HepG2 (cell line): ENCODE measurements at regions not wholly inside any gene's neighbourhood (a gene's known extent, or its start where the extent isn't known, plus 50 kb on each side); places are given as distances from the start of the nearest gene placed in this dataset.

ENCODE experiments used
- ATAC-seq: fragments of 200-7000 bp; cut with Tn5 transposase; 3 replicates; pipeline ENCODE4 v1.9.1; 2020; ENCODE audit warnings: mild to moderate bottlenecking, moderate library complexity
- BruUV-seq: library from RNA; stranded (reverse); fragments of 400-500 nt; replicated peaks from 2 replicates; lab custom pipeline; 2021; lab: Mats Ljungman, UMichigan
- CTCF ChIA-PET: fragments of 300-600 bp; formaldehyde crosslinking; extraction: SDS; loops from one replicate; lab custom pipeline; 2021; ENCODE audit warnings: low total read pairs, inconsistent platforms, low intra/inter-chr PET ratio; lab: Yijun Ruan, JAX
- POLR2A ChIA-PET: fragments of 350-600 bp; sonication (Branson Sonifier 250); formaldehyde crosslinking; loops from one replicate; lab custom pipeline; 2020; ENCODE audit warnings: antibody characterized with exemption, inconsistent platforms; lab: Yijun Ruan, JAX
- DNase-seq: peaks from one replicate; pipeline ENCODE4 v3.0.0-alpha.2; 2015; ENCODE audit warnings: low spot score
- FAIRE-seq: peaks from 3 replicates; lab custom pipeline; 2011; peaks lifted over from hg19 to GRCh38; lab: Jason Lieb, UNC
- H2AFZ ChIP-seq: one replicate; pipeline ENCODE4 v1.6.1; 2011; ENCODE audit warnings: low read length, inconsistent platforms
- H3K27ac ChIP-seq: fragments of 300-600 bp; 3 replicates; pipeline ENCODE4 v1.8.0; 2011; ENCODE audit warnings: mixed run types, mild to moderate bottlenecking, mixed read lengths, low read length, inconsistent platforms; ENCODE audit not compliant: insufficient read depth; ENCODE audit errors: extremely low read length
- H3K27me3 ChIP-seq, 2 experiments: fragments of 200-600 bp in 1 of 2; 2 replicates in 1 of 2; 3 replicates in 1 of 2; pipeline versions ENCODE4 v1.6.0 to v1.8.0; 2011; ENCODE audit warnings: low read length in 2 of 2, mild to moderate bottlenecking in 2 of 2, moderate library complexity in 2 of 2, inconsistent platforms in 1 of 2; ENCODE audit not compliant: insufficient read depth in 2 of 2, control insufficient read depth in 1 of 2
- H3K36me3 ChIP-seq, 2 experiments: fragments of 200-600 bp in 1 of 2; replicated peaks in 1 of 2; 2 replicates in 1 of 2; 3 replicates in 1 of 2; pipeline versions ENCODE4 v1.5.1 to v1.8.0; 2011; ENCODE audit warnings: low read length in 2 of 2, inconsistent platforms in 1 of 2; ENCODE audit not compliant: insufficient read depth in 2 of 2, control insufficient read depth in 1 of 2
- H3K4me1 ChIP-seq: 2 replicates; pipeline ENCODE4 v1.5.1; 2012; ENCODE audit warnings: low read length, inconsistent platforms; ENCODE audit not compliant: insufficient read depth
- H3K4me2 ChIP-seq: 2 replicates; pipeline ENCODE4 v1.6.0; 2011; ENCODE audit warnings: low read depth, low read length, inconsistent platforms
- H3K4me3 ChIP-seq, 3 experiments: fragments of 200-600 bp in 1 of 3; sonication (generic), shearing (Covaris generic) in 1 of 3; replicated peaks in 1 of 3; 2 replicates each; pipeline ENCODE4 v1.5.1; 2011 to 2016; ENCODE audit warnings: low read length in 3 of 3, inconsistent platforms in 2 of 3, low read depth in 2 of 3, mild to moderate bottlenecking in 2 of 3, control low read depth in 1 of 3, mixed read lengths in 1 of 3; ENCODE audit not compliant: insufficient read depth in 1 of 3
- H3K79me2 ChIP-seq: one replicate; pipeline ENCODE4 v1.6.1; 2011; ENCODE audit warnings: low read length, inconsistent platforms; ENCODE audit not compliant: insufficient read depth
- H3K9ac ChIP-seq: 2 replicates; pipeline ENCODE4 v1.6.0; 2011; ENCODE audit warnings: mild to moderate bottlenecking, low read depth, low read length, inconsistent platforms; ENCODE audit not compliant: insufficient read depth
- H3K9me3 ChIP-seq: 2 replicates; pipeline ENCODE4 v1.5.1; 2012; ENCODE audit warnings: mild to moderate bottlenecking, low read length
- H4K20me1 ChIP-seq: 2 replicates; pipeline ENCODE4 v1.6.0; 2011; ENCODE audit warnings: inconsistent platforms, mild to moderate bottlenecking, low read length, moderate library complexity; ENCODE audit not compliant: insufficient read depth
- NAIF1 ChIP-seq: sonication (generic); formaldehyde crosslinking; IDR thresholded peaks from 2 replicates; pipeline ENCODE4 v1.5.0; 2020; ENCODE audit warnings: mild to moderate bottlenecking, missing genetic modification reagents, borderline replicate concordance
- NPAS2 ChIP-seq: sonication (generic); formaldehyde crosslinking; IDR thresholded peaks from 2 replicates; pipeline ENCODE4 v1.8.0; 2022; ENCODE audit warnings: mild to moderate bottlenecking, missing genetic modification reagents, borderline replicate concordance
- RARA ChIP-seq: IDR thresholded peaks from 2 replicates; pipeline ENCODE4 v1.6.1; 2016; ENCODE audit warnings: missing genetic modification reagents, missing compliant biosample characterization
- TEAD3 ChIP-seq: optimal IDR thresholded peaks from 2 replicates; pipeline ENCODE3; 2016; ENCODE audit warnings: borderline replicate concordance
- TRIM24 ChIP-seq: sonication (generic); formaldehyde crosslinking; IDR thresholded peaks from 2 replicates; pipeline ENCODE4 v1.8.0; 2022; ENCODE audit warnings: mild to moderate bottlenecking, missing genetic modification reagents
- ZNF816 ChIP-seq: sonication (generic); formaldehyde crosslinking; IDR thresholded peaks from 2 replicates; pipeline ENCODE4 v1.8.0; 2022; ENCODE audit warnings: missing genetic modification reagents, mild to moderate bottlenecking, borderline replicate concordance
- ZNF839 ChIP-seq: sonication (generic); formaldehyde crosslinking; IDR thresholded peaks from 2 replicates; pipeline ENCODE4 v1.4.0; 2020; ENCODE audit warnings: missing genetic modification reagents, mild to moderate bottlenecking, borderline replicate concordance
- WGBS: methylation state at CpG from one replicate; pipeline ENCODE4 v1.1.6; 2017; ENCODE audit warnings: low lambda C conversion rate; 5-methylcytosine and 5-hydroxymethylcytosine counted together
- in situ Hi-C: cut with HindIII; loops from 2 replicates; pipeline ENCODE4 v1.10.0; 2017; ENCODE audit warnings: low pct_unique_long_range_greater_than_20kb; ENCODE audit not compliant: extremely low pct_ligation_motif_present
- intact Hi-C: fragments of 100-400 bp; cut with micrococcal nuclease; formaldehyde crosslinking; loops from one replicate; pipeline ENCODE4 v1.10.0; 2022; ENCODE audit not compliant: unreplicated experiment
- TF ChIP-seq, protein P1 (sequence below): sonication (generic); formaldehyde crosslinking; IDR thresholded peaks from 2 replicates; pipeline ENCODE4 v1.4.0; 2020; ENCODE audit warnings: missing genetic modification reagents, mild to moderate bottlenecking, borderline replicate concordance
- TF ChIP-seq, protein P2 (sequence below): sonication (generic); formaldehyde crosslinking; IDR thresholded peaks from 2 replicates; pipeline ENCODE4 v1.5.1; 2020; ENCODE audit warnings: missing genetic modification reagents, mild to moderate bottlenecking, borderline replicate concordance
- TF ChIP-seq, protein P3 (sequence below): sonication (generic); formaldehyde crosslinking; IDR thresholded peaks from 2 replicates; pipeline ENCODE4 v1.5.0; 2020; ENCODE audit warnings: missing genetic modification reagents
- TF ChIP-seq, protein P4 (sequence below): sonication (generic); formaldehyde crosslinking; IDR thresholded peaks from 2 replicates; pipeline ENCODE4 v1.8.1; 2023; ENCODE audit warnings: mild to moderate bottlenecking, missing genetic modification reagents

DNA sequence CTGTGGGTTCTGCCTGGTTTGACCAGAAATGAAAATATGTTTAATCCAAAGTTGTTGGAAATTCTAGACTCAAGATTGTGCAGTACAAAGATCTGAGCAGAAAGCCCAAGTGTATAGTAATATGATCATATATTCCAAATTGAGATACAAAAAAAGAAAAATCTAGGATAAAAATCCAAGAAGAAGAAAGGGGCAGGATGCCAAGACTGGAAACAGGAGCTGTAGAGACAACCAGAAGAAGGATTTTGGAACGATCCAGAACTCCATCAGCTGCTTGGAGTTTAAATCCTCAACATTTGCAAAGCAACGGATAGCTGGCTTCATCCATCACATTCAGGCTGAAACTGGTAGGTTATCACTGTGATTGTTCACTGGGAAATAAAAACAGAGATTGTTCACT, 333.6 kb upstream of the UBE2E3 start:
- Histone ChIP-seq H3K27me3 (no peaks in the 10 kb centered on the region), H2AFZ (no peak overlapping the region), H3K9ac (no peak overlapping the region), H3K4me1 (no peaks in the 10 kb centered on the region), H3K27ac (no peak overlapping the region), H3K79me2 (no peaks in the 10 kb centered on the region), H3K9me3 (no peaks in the 10 kb centered on the region), H3K36me3 (no peaks in the 10 kb centered on the region), H4K20me1 (no peaks in the 10 kb centered on the region), H3K4me2 (no peak overlapping the region)
- CTCF ChIA-PET = no interaction called here
- BruUV-seq = no TSS peak
- no peak for FAIRE-seq
- DNase-seq = no peak
- POLR2A ChIA-PET = no interaction called here
- in situ Hi-C loops = no loop called here
- no peak for ATAC-seq
- TF ChIP-seq, protein P1, sequence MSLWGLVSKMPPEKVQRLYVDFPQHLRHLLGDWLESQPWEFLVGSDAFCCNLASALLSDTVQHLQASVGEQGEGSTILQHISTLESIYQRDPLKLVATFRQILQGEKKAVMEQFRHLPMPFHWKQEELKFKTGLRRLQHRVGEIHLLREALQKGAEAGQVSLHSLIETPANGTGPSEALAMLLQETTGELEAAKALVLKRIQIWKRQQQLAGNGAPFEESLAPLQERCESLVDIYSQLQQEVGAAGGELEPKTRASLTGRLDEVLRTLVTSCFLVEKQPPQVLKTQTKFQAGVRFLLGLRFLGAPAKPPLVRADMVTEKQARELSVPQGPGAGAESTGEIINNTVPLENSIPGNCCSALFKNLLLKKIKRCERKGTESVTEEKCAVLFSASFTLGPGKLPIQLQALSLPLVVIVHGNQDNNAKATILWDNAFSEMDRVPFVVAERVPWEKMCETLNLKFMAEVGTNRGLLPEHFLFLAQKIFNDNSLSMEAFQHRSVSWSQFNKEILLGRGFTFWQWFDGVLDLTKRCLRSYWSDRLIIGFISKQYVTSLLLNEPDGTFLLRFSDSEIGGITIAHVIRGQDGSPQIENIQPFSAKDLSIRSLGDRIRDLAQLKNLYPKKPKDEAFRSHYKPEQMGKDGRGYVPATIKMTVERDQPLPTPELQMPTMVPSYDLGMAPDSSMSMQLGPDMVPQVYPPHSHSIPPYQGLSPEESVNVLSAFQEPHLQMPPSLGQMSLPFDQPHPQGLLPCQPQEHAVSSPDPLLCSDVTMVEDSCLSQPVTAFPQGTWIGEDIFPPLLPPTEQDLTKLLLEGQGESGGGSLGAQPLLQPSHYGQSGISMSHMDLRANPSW (CRISPR knock-in tag) = no peak
- TF ChIP-seq, protein P2, sequence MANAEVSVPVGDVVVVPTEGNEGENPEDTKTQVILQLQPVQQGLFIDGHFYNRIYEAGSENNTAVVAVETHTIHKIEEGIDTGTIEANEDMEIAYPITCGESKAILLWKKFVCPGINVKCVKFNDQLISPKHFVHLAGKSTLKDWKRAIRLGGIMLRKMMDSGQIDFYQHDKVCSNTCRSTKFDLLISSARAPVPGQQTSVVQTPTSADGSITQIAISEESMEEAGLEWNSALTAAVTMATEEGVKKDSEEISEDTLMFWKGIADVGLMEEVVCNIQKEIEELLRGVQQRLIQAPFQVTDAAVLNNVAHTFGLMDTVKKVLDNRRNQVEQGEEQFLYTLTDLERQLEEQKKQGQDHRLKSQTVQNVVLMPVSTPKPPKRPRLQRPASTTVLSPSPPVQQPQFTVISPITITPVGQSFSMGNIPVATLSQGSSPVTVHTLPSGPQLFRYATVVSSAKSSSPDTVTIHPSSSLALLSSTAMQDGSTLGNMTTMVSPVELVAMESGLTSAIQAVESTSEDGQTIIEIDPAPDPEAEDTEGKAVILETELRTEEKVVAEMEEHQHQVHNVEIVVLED (CRISPR knock-in tag) = no peak
- no peak for TF ChIP-seq NPAS2 (CRISPR knock-in tag)
- no peak for TF ChIP-seq ZNF816 (CRISPR knock-in tag)
- TF ChIP-seq, protein P3, sequence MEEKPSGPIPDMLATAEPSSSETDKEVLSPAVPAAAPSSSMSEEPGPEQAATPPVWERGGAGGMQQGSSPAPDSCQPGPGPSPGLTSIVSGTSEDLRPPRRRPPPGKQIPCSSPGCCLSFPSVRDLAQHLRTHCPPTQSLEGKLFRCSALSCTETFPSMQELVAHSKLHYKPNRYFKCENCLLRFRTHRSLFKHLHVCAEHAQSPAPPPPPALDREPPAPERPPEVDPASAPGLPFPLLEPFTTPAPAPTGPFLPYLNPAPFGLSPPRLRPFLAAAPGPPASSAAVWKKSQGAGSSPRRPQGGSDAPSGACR (CRISPR knock-in tag) = no peak
- TF ChIP-seq TEAD3 (CRISPR knock-in tag) = no peak
- no peak for TF ChIP-seq RARA (CRISPR knock-in tag)
- no peak for TF ChIP-seq TRIM24 (CRISPR knock-in tag)
- no peak for TF ChIP-seq NAIF1 (CRISPR knock-in tag)
- TF ChIP-seq ZNF839 = no peak
- TF ChIP-seq, protein P4, sequence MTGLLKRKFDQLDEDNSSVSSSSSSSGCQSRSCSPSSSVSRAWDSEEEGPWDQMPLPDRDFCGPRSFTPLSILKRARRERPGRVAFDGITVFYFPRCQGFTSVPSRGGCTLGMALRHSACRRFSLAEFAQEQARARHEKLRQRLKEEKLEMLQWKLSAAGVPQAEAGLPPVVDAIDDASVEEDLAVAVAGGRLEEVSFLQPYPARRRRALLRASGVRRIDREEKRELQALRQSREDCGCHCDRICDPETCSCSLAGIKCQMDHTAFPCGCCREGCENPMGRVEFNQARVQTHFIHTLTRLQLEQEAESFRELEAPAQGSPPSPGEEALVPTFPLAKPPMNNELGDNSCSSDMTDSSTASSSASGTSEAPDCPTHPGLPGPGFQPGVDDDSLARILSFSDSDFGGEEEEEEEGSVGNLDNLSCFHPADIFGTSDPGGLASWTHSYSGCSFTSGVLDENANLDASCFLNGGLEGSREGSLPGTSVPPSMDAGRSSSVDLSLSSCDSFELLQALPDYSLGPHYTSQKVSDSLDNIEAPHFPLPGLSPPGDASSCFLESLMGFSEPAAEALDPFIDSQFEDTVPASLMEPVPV (CRISPR knock-in tag) = no peak
- TF ChIP-seq, all 625 proteins: peak for 0
- intact Hi-C loops = no loop called here
- no peak overlapping the region for H3K4me3 ChIP-seq
- WGBS = 3% methylated on average over 2 of the region's 2 CpGs
